PC-9 (cell line): ENCODE measurements at regions not wholly inside any gene's neighbourhood (a gene's known extent, or its start where the extent isn't known, plus 50 kb on each side); places are given as distances from the start of the nearest gene placed in this dataset.

ENCODE experiments used
- BruUV-seq: library from RNA; stranded (reverse); fragments of 400-500 nt; replicated peaks from 2 replicates; lab custom pipeline; 2021; lab: Mats Ljungman, UMichigan
- CTCF ChIA-PET: fragments of 300-600 bp; sonication (Branson Sonifier 250); formaldehyde crosslinking; loops from one replicate; lab custom pipeline; 2022; ENCODE audit warnings: antibody characterized with exemption; lab: Charles Lee
- POLR2A ChIA-PET: fragments of 300-600 bp; sonication (Branson Sonifier 250); formaldehyde crosslinking; loops from one replicate; lab custom pipeline; 2022; ENCODE audit warnings: antibody characterized with exemption; ENCODE audit not compliant: unreplicated experiment; lab: Charles Lee
- DNase-seq, 2 experiments: peaks; one replicate each; pipeline versions ENCODE4 v3.0.0 to v3.0.0-alpha.2; 2015 to 2022; ENCODE audit warnings: mixed read lengths in 1 of 2
- H2AFZ ChIP-seq: fragments of 200-600 bp; sonication (generic); 2 replicates; pipeline ENCODE4 v1.8.1; 2017; ENCODE audit warnings: antibody characterized with exemption
- H3F3A ChIP-seq: fragments of 200-600 bp; sonication (generic); 2 replicates; pipeline ENCODE4 v1.8.1; 2017; ENCODE audit warnings: antibody characterized with exemption, mild to moderate bottlenecking, low read depth; ENCODE audit not compliant: insufficient read depth
- H3K27ac ChIP-seq: fragments of 200-600 bp; sonication (generic); 2 replicates; pipeline ENCODE4 v1.6.1; 2016; ENCODE audit warnings: mixed run types
- H3K27me3 ChIP-seq: fragments of 200-600 bp; sonication (generic); 2 replicates; pipeline ENCODE4 v1.6.1; 2016; ENCODE audit warnings: low read depth, mixed run types; ENCODE audit not compliant: insufficient read depth
- H3K36me3 ChIP-seq: fragments of 200-600 bp; sonication (generic); 2 replicates; pipeline ENCODE4 v1.6.1; 2016; ENCODE audit warnings: low read depth, mixed run types
- H3K4me1 ChIP-seq: fragments of 200-600 bp; sonication (generic); replicated peaks from 2 replicates; pipeline ENCODE4 v1.6.1; 2016; ENCODE audit warnings: mixed run types; ENCODE audit not compliant: insufficient read depth
- H3K4me2 ChIP-seq: fragments of 200-600 bp; sonication (generic); 2 replicates; pipeline ENCODE4 v1.6.1; 2017; ENCODE audit warnings: mixed run types
- H3K4me3 ChIP-seq: fragments of 200-600 bp; sonication (generic); 2 replicates; pipeline ENCODE4 v1.6.1; 2016; ENCODE audit warnings: mixed run types
- H3K79me2 ChIP-seq: fragments of 200-600 bp; sonication (generic); 2 replicates; pipeline ENCODE4 v1.6.1; 2017; ENCODE audit warnings: low read depth, mixed run types
- H3K9me2 ChIP-seq: fragments of 200-600 bp; sonication (generic); 2 replicates; pipeline ENCODE4 v1.8.1; 2017; ENCODE audit warnings: mild to moderate bottlenecking; ENCODE audit not compliant: insufficient read depth
- H3K9me3 ChIP-seq: fragments of 200-600 bp; sonication (generic); 2 replicates; pipeline ENCODE4 v1.8.1; 2016; ENCODE audit warnings: low read depth; ENCODE audit not compliant: insufficient read depth
- H4K20me1 ChIP-seq: fragments of 200-600 bp; sonication (generic); 2 replicates; pipeline ENCODE4 v1.8.1; 2017; ENCODE audit not compliant: insufficient read depth
- EZH2 ChIP-seq: fragments of 200-600 bp; sonication (generic); IDR thresholded peaks from 2 replicates; pipeline ENCODE4 v1.8.0; 2017; ENCODE audit warnings: antibody characterized with exemption, low read depth
- intact Hi-C: fragments of 100-400 bp; cut with micrococcal nuclease; formaldehyde crosslinking; loops from one replicate; pipeline ENCODE4 v1.10.0; 2022; ENCODE audit not compliant: unreplicated experiment
- TF ChIP-seq, protein P1 (sequence below): fragments of 200-600 bp; sonication (generic); conservative IDR thresholded peaks from 2 replicates; pipeline ENCODE4 v1.6.1; 2017; ENCODE audit warnings: mixed run types, antibody characterized with exemption, mild to moderate bottlenecking, moderate library complexity

DNA sequence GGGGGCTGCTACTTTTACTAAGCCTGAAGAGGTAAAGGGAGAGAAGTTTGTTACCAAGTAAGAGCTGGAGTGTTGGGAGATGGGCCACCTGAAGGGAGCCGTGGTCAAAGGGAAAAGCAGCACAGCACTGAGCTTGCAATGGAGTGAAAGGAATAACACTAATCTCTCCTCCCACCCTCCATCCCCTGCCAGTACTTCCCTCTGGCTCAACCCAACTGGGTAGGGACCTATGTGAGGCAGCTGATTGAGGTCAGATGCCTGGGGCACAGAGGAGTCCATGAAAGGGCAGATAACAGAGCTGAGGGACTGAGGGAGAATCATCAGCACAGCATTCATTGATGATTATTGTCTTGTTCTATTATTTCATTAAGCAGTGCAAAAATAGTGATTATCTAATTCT is 212.4 kb upstream of the TBC1D5 start:
- no peaks in the 10 kb centered on the region for H3K9me3 ChIP-seq
- no peak overlapping the region for H3K27ac ChIP-seq
- H3K36me3 ChIP-seq = no peaks in the 10 kb centered on the region
- ChIA-PET POLR2A (no interaction called here), CTCF (no interaction called here)
- no peak overlapping the region for H3K4me2 ChIP-seq
- H3K9me2 ChIP-seq = no peaks in the 10 kb centered on the region
- H3K4me3 ChIP-seq = no peak overlapping the region
- H4K20me1 ChIP-seq = no peaks in the 10 kb centered on the region
- H3K4me1 ChIP-seq = no peaks in the 10 kb centered on the region
- no peaks in the 10 kb centered on the region for H3K27me3 ChIP-seq
- no peak for DNase-seq
- H2AFZ ChIP-seq = 0 out of 2 replicates have a peak overlapping the region, but pooled peaks have one; percentile 34
- no peaks in the 10 kb centered on the region for H3K79me2 ChIP-seq
- BruUV-seq = no TSS peak
- H3F3A ChIP-seq = no peaks in the 10 kb centered on the region
- TF ChIP-seq, protein P1, sequence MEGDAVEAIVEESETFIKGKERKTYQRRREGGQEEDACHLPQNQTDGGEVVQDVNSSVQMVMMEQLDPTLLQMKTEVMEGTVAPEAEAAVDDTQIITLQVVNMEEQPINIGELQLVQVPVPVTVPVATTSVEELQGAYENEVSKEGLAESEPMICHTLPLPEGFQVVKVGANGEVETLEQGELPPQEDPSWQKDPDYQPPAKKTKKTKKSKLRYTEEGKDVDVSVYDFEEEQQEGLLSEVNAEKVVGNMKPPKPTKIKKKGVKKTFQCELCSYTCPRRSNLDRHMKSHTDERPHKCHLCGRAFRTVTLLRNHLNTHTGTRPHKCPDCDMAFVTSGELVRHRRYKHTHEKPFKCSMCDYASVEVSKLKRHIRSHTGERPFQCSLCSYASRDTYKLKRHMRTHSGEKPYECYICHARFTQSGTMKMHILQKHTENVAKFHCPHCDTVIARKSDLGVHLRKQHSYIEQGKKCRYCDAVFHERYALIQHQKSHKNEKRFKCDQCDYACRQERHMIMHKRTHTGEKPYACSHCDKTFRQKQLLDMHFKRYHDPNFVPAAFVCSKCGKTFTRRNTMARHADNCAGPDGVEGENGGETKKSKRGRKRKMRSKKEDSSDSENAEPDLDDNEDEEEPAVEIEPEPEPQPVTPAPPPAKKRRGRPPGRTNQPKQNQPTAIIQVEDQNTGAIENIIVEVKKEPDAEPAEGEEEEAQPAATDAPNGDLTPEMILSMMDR = no peak
- TF ChIP-seq EZH2 = no peak
- intact Hi-C loops = no loop called here

DNA sequence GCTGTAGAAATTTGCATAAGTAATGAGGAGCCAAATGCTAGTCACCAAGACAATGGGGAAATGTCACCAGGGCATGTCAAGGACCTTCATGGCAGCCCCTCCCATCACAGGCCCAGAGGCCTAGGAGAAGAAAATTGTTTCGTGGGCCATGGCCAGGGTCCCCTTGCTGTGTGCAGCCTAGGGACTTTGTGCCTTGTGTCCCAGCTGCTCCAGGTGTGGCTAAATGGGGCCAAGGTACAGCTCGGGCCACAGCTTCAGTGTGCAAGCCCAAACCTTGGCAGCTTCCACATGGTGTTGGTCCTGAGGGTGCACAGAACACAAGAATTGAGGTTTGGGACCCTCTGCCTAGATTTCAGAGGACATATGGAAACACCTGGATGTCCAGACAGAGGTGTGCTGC is 208.8 kb upstream of the TBC1D5 start:
- ChIA-PET CTCF (interaction anchor here (0.6 kb wide), 1 partner anchor 72 kb away, joined by 12 read pairs; no protein-coding TSS in a partner anchor), POLR2A (no interaction called here)
- DNase-seq = no peak
- Histone ChIP-seq H2AFZ (no peak overlapping the region), H3K27ac (no peak overlapping the region), H3F3A (no peaks in the 10 kb centered on the region), H4K20me1 (no peaks in the 10 kb centered on the region), H3K9me2 (no peaks in the 10 kb centered on the region), H3K79me2 (no peaks in the 10 kb centered on the region), H3K36me3 (no peaks in the 10 kb centered on the region), H3K4me2 (no peak overlapping the region), H3K9me3 (no peaks in the 10 kb centered on the region), H3K4me3 (no peak overlapping the region), H3K4me1 (no peaks in the 10 kb centered on the region), H3K27me3 (no peaks in the 10 kb centered on the region)
- intact Hi-C loops = no loop called here
- no TSS peak for BruUV-seq
- TF ChIP-seq, protein P1 = no peak
- TF ChIP-seq EZH2 = no peak

DNA sequence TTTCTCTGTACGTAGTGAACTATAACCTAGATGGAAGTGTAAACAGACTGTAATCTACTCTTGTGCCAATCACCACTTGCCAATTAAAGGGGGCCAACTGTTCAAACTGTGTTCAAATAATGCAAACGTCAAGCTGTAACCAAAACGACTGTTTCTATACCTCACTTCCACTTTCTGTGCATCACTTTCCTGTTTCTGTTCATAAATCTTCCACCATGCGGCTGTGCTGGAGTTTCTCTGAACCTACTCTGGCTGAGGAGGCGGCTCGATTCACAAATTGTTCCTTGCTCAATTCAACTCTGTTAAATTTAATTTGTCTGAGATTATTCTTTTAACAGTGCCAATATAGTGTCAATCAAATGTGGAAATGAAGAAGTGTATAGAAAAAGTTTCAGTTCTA is 206.7 kb upstream of the TBC1D5 start:
- Histone ChIP-seq H3K36me3 (no peaks in the 10 kb centered on the region), H3K9me2 (no peaks in the 10 kb centered on the region), H3K4me3 (no peak overlapping the region), H3K4me2 (no peak overlapping the region), H3K27ac (no peak overlapping the region), H3K79me2 (no peaks in the 10 kb centered on the region), H3K4me1 (no peaks in the 10 kb centered on the region), H3F3A (no peaks in the 10 kb centered on the region), H2AFZ (no peak overlapping the region; the same call in 1 of the 2 replicates), H3K27me3 (no peaks in the 10 kb centered on the region), H4K20me1 (no peaks in the 10 kb centered on the region), H3K9me3 (no peaks in the 10 kb centered on the region)
- intact Hi-C loops = no loop called here
- ChIA-PET POLR2A (no interaction called here), CTCF (no interaction called here)
- no peak for DNase-seq
- TF ChIP-seq, protein P1 = no peak
- TF ChIP-seq EZH2 = no peak
- no TSS peak for BruUV-seq
